ENCODE measurements at regions not wholly inside any gene's neighbourhood (a gene's known extent, or its start where the extent isn't known, plus 50 kb on each side); places are given as distances from the start of the nearest gene placed in this dataset.

GRCh38 chr3:68007621-68008226 is 353.3 kb upstream of the SUCLG2 start:
- H3K36me3 ChIP-seq (replicated peaks in 1 of 2; ENCODE audit: control insufficient read depth in 2 of 2, insufficient read depth in 2 of 2, low read length in 2 of 2), result no peaks in the 10 kb centered on the region
- H3K18ac ChIP-seq (ENCODE audit: low read length), result peak overlapping the region; percentile 96
- peak; percentile 48 for DNase-seq (ENCODE audit: low spot score)
- no CpG with 5 or more reads among the region's 36 CpGs for WGBS, 2 donors (ENCODE audit: extremely low coverage in 2 of 2, insufficient read length in 2 of 2, insufficient replicate concordance in 1 of 2)
- peak overlapping the region; percentile 20 to 85 for H3K4me3 ChIP-seq (ENCODE audit: low read length in 2 of 2)
- H2BK120ac ChIP-seq (ENCODE audit: low read depth, low read length), result no peak overlapping the region
- no peaks in the 10 kb centered on the region for H3K9me3 ChIP-seq (replicated peaks in 1 of 2; ENCODE audit: control insufficient read depth in 2 of 2, insufficient read depth in 1 of 2, low read depth in 1 of 2, low read length in 2 of 2)
- peak overlapping the region; percentile 53 for H3K23ac ChIP-seq (ENCODE audit: low read depth, low read length, poor library complexity)
- H3K4me2 ChIP-seq (ENCODE audit: insufficient read depth, low read length, poor library complexity, severe bottlenecking), result peak overlapping the region; percentile 92
- peaks cover 0 to 2% of the 10 kb centered on the region in 2 donors for H3K4me1 ChIP-seq (ENCODE audit: control insufficient read depth in 2 of 2, insufficient read depth in 1 of 2, low read depth in 1 of 2, low read length in 2 of 2)
- peak overlapping the region; percentile 90 for H3K14ac ChIP-seq (ENCODE audit: low read length)
- H2AK5ac ChIP-seq (ENCODE audit: low read depth, low read length), result no peak overlapping the region
- peaks cover 0 to 48% (median 2%) of the 10 kb centered on the region in 3 experiments for H3K27me3 ChIP-seq (ENCODE audit: control insufficient read depth in 3 of 3, insufficient read depth in 3 of 3, low read depth in 1 of 3, low read length in 3 of 3)
- H2BK12ac ChIP-seq (ENCODE audit: low read length), result peak overlapping the region; percentile 63
- H3K9ac ChIP-seq (ENCODE audit: low read depth, low read length, poor library complexity), result peak overlapping the region; percentile 89
- H4K8ac ChIP-seq (ENCODE audit: low read depth, low read length), result peak overlapping the region; percentile 94
- H2AFZ ChIP-seq (ENCODE audit: low read length), result peak overlapping the region; percentile 92
- peak overlapping the region; percentile 37 for H3K4ac ChIP-seq (ENCODE audit: low read length)
- H2BK5ac ChIP-seq (ENCODE audit: low read length), result peak overlapping the region; percentile 80
- peak overlapping the region; percentile 97 for H2BK15ac ChIP-seq (ENCODE audit: low read length)
- peak overlapping the region; percentile 42 for H4K91ac ChIP-seq (ENCODE audit: low read depth, low read length, poor library complexity)
- H3K27ac ChIP-seq (replicated peaks; ENCODE audit: low read length), result no peak overlapping the region
- H3K79me1 ChIP-seq (ENCODE audit: low read depth, low read length), result no peaks in the 10 kb centered on the region

GRCh38 chr3:68006646-68007045 is 352.2 kb upstream of the SUCLG2 start:
- Histone ChIP-seq H2AFZ (ENCODE audit: low read length) (no peak overlapping the region), H2BK15ac (ENCODE audit: low read length) (no peak overlapping the region), H3K4ac (ENCODE audit: low read length) (no peak overlapping the region), H2BK5ac (ENCODE audit: low read length) (no peak overlapping the region), H3K27me3 (ENCODE audit: control insufficient read depth in 3 of 3, insufficient read depth in 3 of 3, low read depth in 1 of 3, low read length in 3 of 3) (peaks cover 0 to 48% (median 2%) of the 10 kb centered on the region in 3 experiments), H3K4me1 (ENCODE audit: control insufficient read depth in 2 of 2, insufficient read depth in 1 of 2, low read depth in 1 of 2, low read length in 2 of 2) (peaks cover 0 to 2% of the 10 kb centered on the region in 2 donors), H4K91ac (ENCODE audit: low read depth, low read length, poor library complexity) (no peak overlapping the region), H2BK120ac (ENCODE audit: low read depth, low read length) (no peak overlapping the region), H3K4me3 (ENCODE audit: low read length in 2 of 2) (no peak overlapping the region), H3K27ac (replicated peaks; ENCODE audit: low read length) (no peak overlapping the region), H3K14ac (ENCODE audit: low read length) (no peak overlapping the region), H4K8ac (ENCODE audit: low read depth, low read length) (no peak overlapping the region), H2AK5ac (ENCODE audit: low read depth, low read length) (no peak overlapping the region), H3K4me2 (ENCODE audit: insufficient read depth, low read length, poor library complexity, severe bottlenecking) (no peak overlapping the region), H3K18ac (ENCODE audit: low read length) (no peak overlapping the region), H3K9me3 (replicated peaks in 1 of 2; ENCODE audit: control insufficient read depth in 2 of 2, insufficient read depth in 1 of 2, low read depth in 1 of 2, low read length in 2 of 2) (peaks cover 0 to 1% of the 10 kb centered on the region in 2 donors), H3K36me3 (replicated peaks in 1 of 2; ENCODE audit: control insufficient read depth in 2 of 2, insufficient read depth in 2 of 2, low read length in 2 of 2) (no peaks in the 10 kb centered on the region), H2BK12ac (ENCODE audit: low read length) (no peak overlapping the region), H3K9ac (ENCODE audit: low read depth, low read length, poor library complexity) (no peak overlapping the region), H3K23ac (ENCODE audit: low read depth, low read length, poor library complexity) (no peak overlapping the region), H3K79me1 (ENCODE audit: low read depth, low read length) (no peaks in the 10 kb centered on the region)
- no peak for DNase-seq (ENCODE audit: low spot score)

GRCh38 chr3:68004091-68004490 is 349.7 kb upstream of the SUCLG2 start:
- Histone ChIP-seq H3K79me1 (ENCODE audit: low read depth, low read length) (no peaks in the 10 kb centered on the region), H3K27ac (replicated peaks; ENCODE audit: low read length) (no peak overlapping the region), H3K18ac (ENCODE audit: low read length) (no peak overlapping the region), H2BK12ac (ENCODE audit: low read length) (no peak overlapping the region), H3K4me2 (ENCODE audit: insufficient read depth, low read length, poor library complexity, severe bottlenecking) (no peak overlapping the region), H2BK15ac (ENCODE audit: low read length) (no peak overlapping the region), H2AFZ (ENCODE audit: low read length) (no peak overlapping the region), H3K23ac (ENCODE audit: low read depth, low read length, poor library complexity) (no peak overlapping the region), H2AK5ac (ENCODE audit: low read depth, low read length) (no peak overlapping the region), H4K91ac (ENCODE audit: low read depth, low read length, poor library complexity) (no peak overlapping the region), H3K4me3 (ENCODE audit: low read length in 2 of 2) (no peak overlapping the region), H3K14ac (ENCODE audit: low read length) (no peak overlapping the region), H3K4me1 (ENCODE audit: control insufficient read depth in 2 of 2, insufficient read depth in 1 of 2, low read depth in 1 of 2, low read length in 2 of 2) (peaks cover 0 to 2% of the 10 kb centered on the region in 2 donors), H2BK120ac (ENCODE audit: low read depth, low read length) (no peak overlapping the region), H4K8ac (ENCODE audit: low read depth, low read length) (no peak overlapping the region), H3K9ac (ENCODE audit: low read depth, low read length, poor library complexity) (no peak overlapping the region), H3K36me3 (replicated peaks in 1 of 2; ENCODE audit: control insufficient read depth in 2 of 2, insufficient read depth in 2 of 2, low read length in 2 of 2) (no peaks in the 10 kb centered on the region), H3K9me3 (replicated peaks in 1 of 2; ENCODE audit: control insufficient read depth in 2 of 2, insufficient read depth in 1 of 2, low read depth in 1 of 2, low read length in 2 of 2) (peaks cover 0 to 1% of the 10 kb centered on the region in 2 donors), H3K27me3 (ENCODE audit: control insufficient read depth in 3 of 3, insufficient read depth in 3 of 3, low read depth in 1 of 3, low read length in 3 of 3) (peaks cover 0 to 42% (median 2%) of the 10 kb centered on the region in 3 experiments), H3K4ac (ENCODE audit: low read length) (no peak overlapping the region), H2BK5ac (ENCODE audit: low read length) (no peak overlapping the region)
- DNase-seq (ENCODE audit: low spot score), result no peak
- no CpG with 5 or more reads among the region's 7 CpGs for WGBS, 2 donors (ENCODE audit: extremely low coverage in 2 of 2, insufficient read length in 2 of 2, insufficient replicate concordance in 1 of 2)

- H2BK5ac ChIP-seq (ENCODE audit: low read length), result no peak overlapping the region
- H3K79me1 ChIP-seq (ENCODE audit: low read depth, low read length), result no peaks in the 10 kb centered on the region
- H2BK120ac ChIP-seq (ENCODE audit: low read depth, low read length), result no peak overlapping the region
- H2BK15ac ChIP-seq (ENCODE audit: low read length), result no peak overlapping the region
- H2BK12ac ChIP-seq (ENCODE audit: low read length), result no peak overlapping the region
- no peak overlapping the region for H2AK5ac ChIP-seq (ENCODE audit: low read depth, low read length)
- DNase-seq (ENCODE audit: low spot score), result no peak
- no peak overlapping the region for H3K4ac ChIP-seq (ENCODE audit: low read length)
- H3K36me3 ChIP-seq (replicated peaks in 1 of 2; ENCODE audit: control insufficient read depth in 2 of 2, insufficient read depth in 2 of 2, low read length in 2 of 2), result no peaks in the 10 kb centered on the region
- no peak overlapping the region for H3K23ac ChIP-seq (ENCODE audit: low read depth, low read length, poor library complexity)
- H3K9ac ChIP-seq (ENCODE audit: low read depth, low read length, poor library complexity), result no peak overlapping the region
- H4K91ac ChIP-seq (ENCODE audit: low read depth, low read length, poor library complexity), result no peak overlapping the region
- H3K9me3 ChIP-seq (replicated peaks in 1 of 2; ENCODE audit: control insufficient read depth in 2 of 2, insufficient read depth in 1 of 2, low read depth in 1 of 2, low read length in 2 of 2), result peaks cover 0 to 1% of the 10 kb centered on the region in 2 donors
- no peak overlapping the region for H3K14ac ChIP-seq (ENCODE audit: low read length)
- no peak overlapping the region for H3K18ac ChIP-seq (ENCODE audit: low read length)
- H3K4me1 ChIP-seq (ENCODE audit: control insufficient read depth in 2 of 2, insufficient read depth in 1 of 2, low read depth in 1 of 2, low read length in 2 of 2), result no peaks in the 10 kb centered on the region
- H2AFZ ChIP-seq (ENCODE audit: low read length), result no peak overlapping the region
- no CpG with 5 or more reads among the region's 1 CpG for WGBS, 2 donors (ENCODE audit: extremely low coverage in 2 of 2, insufficient read length in 2 of 2, insufficient replicate concordance in 1 of 2)
- H4K8ac ChIP-seq (ENCODE audit: low read depth, low read length), result no peak overlapping the region
- no peak overlapping the region for H3K4me3 ChIP-seq (ENCODE audit: low read length in 2 of 2)
- no peak overlapping the region for H3K27ac ChIP-seq (replicated peaks; ENCODE audit: low read length)
- H3K4me2 ChIP-seq (ENCODE audit: insufficient read depth, low read length, poor library complexity, severe bottlenecking), result no peak overlapping the region
- H3K27me3 ChIP-seq (ENCODE audit: control insufficient read depth in 3 of 3, insufficient read depth in 3 of 3, low read depth in 1 of 3, low read length in 3 of 3), result no peaks in the 10 kb centered on the region
Observed at GRCh38 chr3:67998281-67998680, 343.9 kb upstream of the SUCLG2 start.

Measured in neuronal stem cell (in vitro differentiated cells).